ENCODE measurements at regions not wholly inside any gene's neighbourhood (a gene's known extent, or its start where the extent isn't known, plus 50 kb on each side); places are given as distances from the start of the nearest gene placed in this dataset.
"Not testable (repeated sequence)": the region's sequence is repeated elsewhere in the genome, so short reads cannot be mapped to it uniquely, and the experiment has no call there.

DNA sequence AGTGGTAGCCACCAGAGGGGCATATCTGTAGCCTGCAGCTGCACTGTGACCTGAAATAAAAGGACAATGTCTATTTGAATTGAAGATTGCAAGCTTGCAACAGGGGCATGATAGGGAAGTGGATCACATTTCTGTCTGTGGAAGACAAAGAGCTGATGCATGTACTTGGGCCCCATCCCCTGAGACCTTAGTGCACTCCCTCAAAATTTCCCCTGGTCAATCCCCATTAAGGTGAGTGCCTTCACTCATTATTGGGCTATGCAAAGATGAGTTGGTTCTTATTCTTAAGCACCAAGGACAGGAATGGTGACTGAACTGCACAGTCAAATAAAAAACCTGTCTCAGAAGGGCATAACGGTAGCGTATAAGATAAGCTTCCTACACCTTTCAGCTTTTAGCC, 273.1 kb upstream of the ARSJ start:
- ChIA-PET CTCF (ENCODE audit: unreplicated experiment) (no interaction called here), POLR2A (no interaction called here)
- intact Hi-C loops (cut with micrococcal nuclease; ENCODE audit: unreplicated experiment): no loop called here
- Histone ChIP-seq H2AFZ (ENCODE audit: low read length) (no peak overlapping the region), H3K4me3 (ENCODE audit: low read depth, low read length, poor library complexity, severe bottlenecking) (no peak overlapping the region), H3K4me2 (ENCODE audit: low read length) (no peak overlapping the region), H3K27ac (ENCODE audit: low read depth, low read length, poor library complexity, severe bottlenecking) (no peak overlapping the region), H3K9me2 (ENCODE audit: insufficient read depth, low read length) (no peaks in the 10 kb centered on the region), H4K20me1 (ENCODE audit: insufficient read depth, low read length) (no peaks in the 10 kb centered on the region), H3K36me3 (ENCODE audit: insufficient read depth, low read length) (no peaks in the 10 kb centered on the region), H3K79me2 (ENCODE audit: insufficient read depth, low read depth, low read length) (no peaks in the 10 kb centered on the region), H3K4me1 (ENCODE audit: insufficient read depth, low read length, poor library complexity, severe bottlenecking) (no peaks in the 10 kb centered on the region), H3K9me3 (ENCODE audit: low read length) (no peaks in the 10 kb centered on the region)
- BruUV-seq (replicated peaks): no TSS peak
- no peak for DNase-seq (ENCODE audit: low spot score)
- TF ChIP-seq EZH2phosphoT487 (IDR thresholded peaks at IDR 0.05; ENCODE audit: borderline replicate concordance, low read depth, low read length): no peak
- TF ChIP-seq, protein P1, sequence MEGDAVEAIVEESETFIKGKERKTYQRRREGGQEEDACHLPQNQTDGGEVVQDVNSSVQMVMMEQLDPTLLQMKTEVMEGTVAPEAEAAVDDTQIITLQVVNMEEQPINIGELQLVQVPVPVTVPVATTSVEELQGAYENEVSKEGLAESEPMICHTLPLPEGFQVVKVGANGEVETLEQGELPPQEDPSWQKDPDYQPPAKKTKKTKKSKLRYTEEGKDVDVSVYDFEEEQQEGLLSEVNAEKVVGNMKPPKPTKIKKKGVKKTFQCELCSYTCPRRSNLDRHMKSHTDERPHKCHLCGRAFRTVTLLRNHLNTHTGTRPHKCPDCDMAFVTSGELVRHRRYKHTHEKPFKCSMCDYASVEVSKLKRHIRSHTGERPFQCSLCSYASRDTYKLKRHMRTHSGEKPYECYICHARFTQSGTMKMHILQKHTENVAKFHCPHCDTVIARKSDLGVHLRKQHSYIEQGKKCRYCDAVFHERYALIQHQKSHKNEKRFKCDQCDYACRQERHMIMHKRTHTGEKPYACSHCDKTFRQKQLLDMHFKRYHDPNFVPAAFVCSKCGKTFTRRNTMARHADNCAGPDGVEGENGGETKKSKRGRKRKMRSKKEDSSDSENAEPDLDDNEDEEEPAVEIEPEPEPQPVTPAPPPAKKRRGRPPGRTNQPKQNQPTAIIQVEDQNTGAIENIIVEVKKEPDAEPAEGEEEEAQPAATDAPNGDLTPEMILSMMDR (conservative IDR thresholded peaks at IDR 0.05; ENCODE audit: low read length): no peak

DNA sequence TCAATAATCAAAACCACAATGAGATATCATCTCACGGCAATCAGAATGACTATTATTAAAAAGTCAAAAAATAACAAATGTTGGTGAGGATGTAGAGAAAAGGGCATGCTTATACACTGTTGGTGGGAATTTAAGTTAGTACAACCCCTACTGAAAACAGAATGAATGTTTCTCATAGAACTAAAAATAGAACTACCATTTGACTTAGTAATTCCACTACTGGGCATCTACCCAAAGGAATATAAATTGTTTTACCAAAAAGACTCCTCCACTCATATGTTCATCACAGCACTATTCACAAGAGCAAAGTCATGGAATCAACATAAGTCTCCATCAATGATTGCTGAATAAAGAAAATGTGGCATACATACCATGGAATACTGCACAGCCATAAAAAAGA, 278.1 kb upstream of the ARSJ start:
- H3K9me2 ChIP-seq (ENCODE audit: insufficient read depth, low read length): no peaks in the 10 kb centered on the region
- no peak overlapping the region for H3K4me3 ChIP-seq (ENCODE audit: low read depth, low read length, poor library complexity, severe bottlenecking)
- no TSS peak for BruUV-seq (replicated peaks)
- no peak overlapping the region for H2AFZ ChIP-seq (ENCODE audit: low read length)
- no peaks in the 10 kb centered on the region for H3K9me3 ChIP-seq (ENCODE audit: low read length)
- ChIA-PET CTCF (ENCODE audit: unreplicated experiment) (no interaction called here), POLR2A (no interaction called here)
- no peak for DNase-seq (ENCODE audit: low spot score)
- H3K36me3 ChIP-seq (ENCODE audit: insufficient read depth, low read length): no peaks in the 10 kb centered on the region
- H3K4me1 ChIP-seq (ENCODE audit: insufficient read depth, low read length, poor library complexity, severe bottlenecking): no peaks in the 10 kb centered on the region
- H3K27ac ChIP-seq (ENCODE audit: low read depth, low read length, poor library complexity, severe bottlenecking): no peak overlapping the region
- H4K20me1 ChIP-seq (ENCODE audit: insufficient read depth, low read length): no peaks in the 10 kb centered on the region
- no peaks in the 10 kb centered on the region for H3K79me2 ChIP-seq (ENCODE audit: insufficient read depth, low read depth, low read length)
- no peak overlapping the region for H3K4me2 ChIP-seq (ENCODE audit: low read length)
- no peak for TF ChIP-seq EZH2phosphoT487 (IDR thresholded peaks at IDR 0.05; ENCODE audit: borderline replicate concordance, low read depth, low read length)
- intact Hi-C loops (cut with micrococcal nuclease; ENCODE audit: unreplicated experiment): no loop called here

DNA sequence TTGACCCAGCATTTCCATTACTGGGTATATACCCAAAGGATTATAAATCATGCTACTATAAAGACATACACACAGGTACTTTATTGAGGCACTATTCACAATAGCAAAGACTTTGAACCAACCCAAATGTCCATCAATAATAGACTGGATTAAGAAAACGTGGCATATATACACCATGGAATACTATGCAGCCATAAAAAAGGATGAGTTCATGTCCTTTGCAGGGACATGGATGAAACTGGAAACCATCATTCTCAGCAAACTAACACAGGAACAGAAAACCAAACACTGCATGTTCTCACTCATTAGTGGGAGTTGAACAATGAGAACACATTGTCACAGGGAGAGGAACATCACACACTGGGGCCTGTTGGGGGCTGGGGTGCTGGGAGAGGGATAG, 283.0 kb upstream of the ARSJ start:
- DNase-seq (ENCODE audit: low spot score); H3K79me2 ChIP-seq (ENCODE audit: insufficient read depth, low read depth, low read length); H4K20me1 ChIP-seq (ENCODE audit: insufficient read depth, low read length); H3K4me2 ChIP-seq (ENCODE audit: low read length); H3K9me3 ChIP-seq (ENCODE audit: low read length); intact Hi-C loops (cut with micrococcal nuclease; ENCODE audit: unreplicated experiment); H3K4me1 ChIP-seq (ENCODE audit: insufficient read depth, low read length, poor library complexity, severe bottlenecking); H3K36me3 ChIP-seq (ENCODE audit: insufficient read depth, low read length); H3K27ac ChIP-seq (ENCODE audit: low read depth, low read length, poor library complexity, severe bottlenecking); H3K9me2 ChIP-seq (ENCODE audit: insufficient read depth, low read length); CTCF ChIA-PET (ENCODE audit: unreplicated experiment); H3K4me3 ChIP-seq (ENCODE audit: low read depth, low read length, poor library complexity, severe bottlenecking); BruUV-seq (replicated peaks); H2AFZ ChIP-seq (ENCODE audit: low read length): not testable (repeated sequence)
- POLR2A ChIA-PET: interaction anchor here (1.1 to 1.4 kb wide), 2 partner anchors 9 to 52 kb away, joined by 3 to 8 read pairs; no protein-coding TSS in a partner anchor

DNA sequence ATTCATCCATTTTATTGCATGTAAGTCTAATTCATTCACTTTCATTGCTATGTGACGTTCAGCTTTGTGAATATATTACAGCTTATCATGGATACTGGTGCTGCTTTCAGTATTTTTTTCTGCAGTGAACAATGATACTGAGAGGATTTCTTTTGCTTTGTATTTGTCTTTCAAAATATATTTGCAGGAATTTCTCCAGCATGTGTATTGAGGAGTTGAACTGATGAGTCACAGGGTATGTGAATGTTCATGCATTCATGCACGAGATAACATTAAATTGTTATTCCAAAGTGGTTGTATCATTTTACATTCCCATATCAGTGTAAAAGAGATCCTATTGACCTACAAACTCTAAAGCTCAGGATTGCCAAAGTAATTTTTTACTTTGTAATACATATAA, 283.8 kb upstream of the ARSJ start:
- Histone ChIP-seq H2AFZ (ENCODE audit: low read length) (no peak overlapping the region), H3K9me3 (ENCODE audit: low read length) (no peaks in the 10 kb centered on the region), H4K20me1 (ENCODE audit: insufficient read depth, low read length) (no peaks in the 10 kb centered on the region), H3K4me1 (ENCODE audit: insufficient read depth, low read length, poor library complexity, severe bottlenecking) (no peaks in the 10 kb centered on the region), H3K4me3 (ENCODE audit: low read depth, low read length, poor library complexity, severe bottlenecking) (no peak overlapping the region), H3K27ac (ENCODE audit: low read depth, low read length, poor library complexity, severe bottlenecking) (no peak overlapping the region), H3K79me2 (ENCODE audit: insufficient read depth, low read depth, low read length) (no peaks in the 10 kb centered on the region), H3K9me2 (ENCODE audit: insufficient read depth, low read length) (no peaks in the 10 kb centered on the region), H3K36me3 (ENCODE audit: insufficient read depth, low read length) (no peaks in the 10 kb centered on the region), H3K4me2 (ENCODE audit: low read length) (no peak overlapping the region)
- TF ChIP-seq, protein P1 (conservative IDR thresholded peaks at IDR 0.05; ENCODE audit: low read length): no peak
- no peak for TF ChIP-seq EZH2phosphoT487 (IDR thresholded peaks at IDR 0.05; ENCODE audit: borderline replicate concordance, low read depth, low read length)
- POLR2A ChIA-PET: interaction anchor here (0.9 to 1.4 kb wide), 3 partner anchors 10 to 53 kb away, joined by 3 to 8 read pairs (median 7); no protein-coding TSS in a partner anchor
- CTCF ChIA-PET (ENCODE audit: unreplicated experiment): no interaction called here
- intact Hi-C loops (cut with micrococcal nuclease; ENCODE audit: unreplicated experiment): loop anchor here (1.0 kb wide), 1 partner anchor 10 kb away; no protein-coding TSS in a partner anchor
- no peak for DNase-seq (ENCODE audit: low spot score)
- no TSS peak for BruUV-seq (replicated peaks)

Data from OCI-LY7 (cell line).